ENCODE measurements at regions not wholly inside any gene's neighbourhood (a gene's known extent, or its start where the extent isn't known, plus 50 kb on each side); places are given as distances from the start of the nearest gene placed in this dataset.

- no CpG with 5 or more reads among the region's 2 CpGs for WGBS (ENCODE audit: insufficient coverage, insufficient read length)
- DNase-seq (ENCODE audit: low read depth, low spot score) = no peak
Observed at GRCh38 chr3:26964836-26965235, 342.3 kb downstream of the LRRC3B start.

GRCh38 chr3:26967501-26967900, 344.9 kb downstream of the LRRC3B start:
- Histone ChIP-seq H3K36me3 (ENCODE audit: control insufficient read depth, insufficient read depth, low read length) (no peaks in the 10 kb centered on the region), H3K27ac (ENCODE audit: low read length) (no peak overlapping the region), H3K4me3 (ENCODE audit: low read length) (no peak overlapping the region), H3K4me1 (ENCODE audit: control insufficient read depth, insufficient read depth, low read length) (no peaks in the 10 kb centered on the region), H3K9me3 (ENCODE audit: control insufficient read depth, insufficient read depth, low read length) (no peaks in the 10 kb centered on the region), H3K27me3 (ENCODE audit: control insufficient read depth, insufficient read depth, low read length) (no peaks in the 10 kb centered on the region)
- WGBS (ENCODE audit: insufficient coverage, insufficient read length) = no CpG with 5 or more reads among the region's 1 CpG
- no peak for DNase-seq (ENCODE audit: low read depth, low spot score)

More at GRCh38 chr3:26964836-26965235, 342.3 kb downstream of the LRRC3B start:
- no peak overlapping the region for H3K4me3 ChIP-seq (ENCODE audit: low read length)
- H3K27ac ChIP-seq (ENCODE audit: low read length) = no peak overlapping the region
- H3K9me3 ChIP-seq (ENCODE audit: control insufficient read depth, insufficient read depth, low read length) = no peaks in the 10 kb centered on the region
- no peaks in the 10 kb centered on the region for H3K27me3 ChIP-seq (ENCODE audit: control insufficient read depth, insufficient read depth, low read length)
- H3K36me3 ChIP-seq (ENCODE audit: control insufficient read depth, insufficient read depth, low read length) = no peaks in the 10 kb centered on the region
- no peaks in the 10 kb centered on the region for H3K4me1 ChIP-seq (ENCODE audit: control insufficient read depth, insufficient read depth, low read length)

- H3K4me1 ChIP-seq (ENCODE audit: control insufficient read depth, insufficient read depth, low read length) = no peaks in the 10 kb centered on the region
- no peaks in the 10 kb centered on the region for H3K9me3 ChIP-seq (ENCODE audit: control insufficient read depth, insufficient read depth, low read length)
- no peak overlapping the region for H3K27ac ChIP-seq (ENCODE audit: low read length)
- H3K36me3 ChIP-seq (ENCODE audit: control insufficient read depth, insufficient read depth, low read length) = no peaks in the 10 kb centered on the region
- DNase-seq (ENCODE audit: low read depth, low spot score) = no peak
- WGBS (ENCODE audit: insufficient coverage, insufficient read length) = no CpG with 5 or more reads among the region's 4 CpGs
- H3K27me3 ChIP-seq (ENCODE audit: control insufficient read depth, insufficient read depth, low read length) = no peaks in the 10 kb centered on the region
- no peak overlapping the region for H3K4me3 ChIP-seq (ENCODE audit: low read length)
Observed at GRCh38 chr3:26984416-26985390, 362.1 kb downstream of the LRRC3B start.

- no CpG with 5 or more reads among the region's 1 CpG for WGBS (ENCODE audit: insufficient coverage, insufficient read length)
- H3K4me3 ChIP-seq (ENCODE audit: low read length) = no peak overlapping the region
Observed at GRCh38 chr3:26989037-26989436, 366.5 kb downstream of the LRRC3B start.

GRCh38 chr3:26997226-26997625, 372.0 kb downstream of the NEK10 start:
- no peaks in the 10 kb centered on the region for H3K9me3 ChIP-seq (ENCODE audit: control insufficient read depth, insufficient read depth, low read length)
- no peaks in the 10 kb centered on the region for H3K27me3 ChIP-seq (ENCODE audit: control insufficient read depth, insufficient read depth, low read length)
- WGBS (ENCODE audit: insufficient coverage, insufficient read length) = no CpG with 5 or more reads among the region's 1 CpG
- no peaks in the 10 kb centered on the region for H3K4me1 ChIP-seq (ENCODE audit: control insufficient read depth, insufficient read depth, low read length)
- H3K36me3 ChIP-seq (ENCODE audit: control insufficient read depth, insufficient read depth, low read length) = 0 out of 2 replicates have a peak, but pooled peaks cover 4% of the 10 kb centered on the region
- no peak for DNase-seq (ENCODE audit: low read depth, low spot score)
- H3K4me3 ChIP-seq (ENCODE audit: low read length) = no peak overlapping the region
- H3K27ac ChIP-seq (ENCODE audit: low read length) = no peak overlapping the region

More at GRCh38 chr3:26989037-26989436, 366.5 kb downstream of the LRRC3B start:
- Histone ChIP-seq H3K27ac (ENCODE audit: low read length) (no peak overlapping the region), H3K27me3 (ENCODE audit: control insufficient read depth, insufficient read depth, low read length) (no peaks in the 10 kb centered on the region), H3K4me1 (ENCODE audit: control insufficient read depth, insufficient read depth, low read length) (no peaks in the 10 kb centered on the region), H3K9me3 (ENCODE audit: control insufficient read depth, insufficient read depth, low read length) (no peaks in the 10 kb centered on the region), H3K36me3 (ENCODE audit: control insufficient read depth, insufficient read depth, low read length) (no peaks in the 10 kb centered on the region)
- no peak for DNase-seq (ENCODE audit: low read depth, low spot score)

- Histone ChIP-seq H3K27ac (ENCODE audit: low read length) (no peak overlapping the region), H3K4me1 (ENCODE audit: control insufficient read depth, insufficient read depth, low read length) (no peaks in the 10 kb centered on the region), H3K36me3 (ENCODE audit: control insufficient read depth, insufficient read depth, low read length) (no peaks in the 10 kb centered on the region), H3K4me3 (ENCODE audit: low read length) (no peak overlapping the region), H3K9me3 (ENCODE audit: control insufficient read depth, insufficient read depth, low read length) (no peaks in the 10 kb centered on the region), H3K27me3 (ENCODE audit: control insufficient read depth, insufficient read depth, low read length) (no peaks in the 10 kb centered on the region)
- DNase-seq (ENCODE audit: low read depth, low spot score) = no peak
- WGBS (ENCODE audit: insufficient coverage, insufficient read length) = no CpG with 5 or more reads among the region's 1 CpG
Observed at GRCh38 chr3:27010834-27011233, 358.3 kb downstream of the NEK10 start.

GRCh38 chr3:27022096-27022761, 347.0 kb downstream of the NEK10 start:
- Histone ChIP-seq H3K27me3 (ENCODE audit: control insufficient read depth, insufficient read depth, low read length) (no peaks in the 10 kb centered on the region), H3K36me3 (ENCODE audit: control insufficient read depth, insufficient read depth, low read length) (no peaks in the 10 kb centered on the region), H3K27ac (ENCODE audit: low read length) (no peak overlapping the region), H3K9me3 (ENCODE audit: control insufficient read depth, insufficient read depth, low read length) (no peaks in the 10 kb centered on the region), H3K4me3 (ENCODE audit: low read length) (no peak overlapping the region), H3K4me1 (ENCODE audit: control insufficient read depth, insufficient read depth, low read length) (no peaks in the 10 kb centered on the region)
- no CpG with 5 or more reads among the region's 5 CpGs for WGBS (ENCODE audit: insufficient coverage, insufficient read length)
- DNase-seq (ENCODE audit: low read depth, low spot score) = no peak

GRCh38 chr3:27024493-27024892, 344.7 kb downstream of the NEK10 start:
- no peaks in the 10 kb centered on the region for H3K27me3 ChIP-seq (ENCODE audit: control insufficient read depth, insufficient read depth, low read length)
- no peaks in the 10 kb centered on the region for H3K4me1 ChIP-seq (ENCODE audit: control insufficient read depth, insufficient read depth, low read length)
- H3K27ac ChIP-seq (ENCODE audit: low read length) = no peak overlapping the region
- H3K4me3 ChIP-seq (ENCODE audit: low read length) = no peak overlapping the region
- no peaks in the 10 kb centered on the region for H3K9me3 ChIP-seq (ENCODE audit: control insufficient read depth, insufficient read depth, low read length)
- H3K36me3 ChIP-seq (ENCODE audit: control insufficient read depth, insufficient read depth, low read length) = no peaks in the 10 kb centered on the region
- WGBS (ENCODE audit: insufficient coverage, insufficient read length) = no CpG with 5 or more reads among the region's 1 CpG
- DNase-seq (ENCODE audit: low read depth, low spot score) = no peak

- Histone ChIP-seq H3K36me3 (ENCODE audit: control insufficient read depth, insufficient read depth, low read length) (no peaks in the 10 kb centered on the region), H3K4me3 (ENCODE audit: low read length) (no peak overlapping the region), H3K27ac (ENCODE audit: low read length) (no peak overlapping the region), H3K27me3 (ENCODE audit: control insufficient read depth, insufficient read depth, low read length) (no peaks in the 10 kb centered on the region), H3K4me1 (ENCODE audit: control insufficient read depth, insufficient read depth, low read length) (no peaks in the 10 kb centered on the region), H3K9me3 (ENCODE audit: control insufficient read depth, insufficient read depth, low read length) (no peaks in the 10 kb centered on the region)
- no peak for DNase-seq (ENCODE audit: low read depth, low spot score)
- no CpG with 5 or more reads among the region's 2 CpGs for WGBS (ENCODE audit: insufficient coverage, insufficient read length)
Observed at GRCh38 chr3:27025718-27026117, 343.5 kb downstream of the NEK10 start.

- H3K27me3 ChIP-seq (ENCODE audit: control insufficient read depth, insufficient read depth, low read length) = no peaks in the 10 kb centered on the region
- H3K9me3 ChIP-seq (ENCODE audit: control insufficient read depth, insufficient read depth, low read length) = no peaks in the 10 kb centered on the region
- no peaks in the 10 kb centered on the region for H3K4me1 ChIP-seq (ENCODE audit: control insufficient read depth, insufficient read depth, low read length)
- H3K36me3 ChIP-seq (ENCODE audit: control insufficient read depth, insufficient read depth, low read length) = no peaks in the 10 kb centered on the region
- no CpG with 5 or more reads among the region's 4 CpGs for WGBS (ENCODE audit: insufficient coverage, insufficient read length)
- DNase-seq (ENCODE audit: low read depth, low spot score) = no peak
- H3K4me3 ChIP-seq (ENCODE audit: low read length) = no peak overlapping the region
- H3K27ac ChIP-seq (ENCODE audit: low read length) = no peak overlapping the region
Observed at GRCh38 chr3:27031476-27031875, 337.7 kb downstream of the NEK10 start.

Data from iPS DF 6.9 (cell line).